ENCODE measurements at regions not wholly inside any gene's neighbourhood (a gene's known extent, or its start where the extent isn't known, plus 50 kb on each side); places are given as distances from the start of the nearest gene placed in this dataset.

DNA sequence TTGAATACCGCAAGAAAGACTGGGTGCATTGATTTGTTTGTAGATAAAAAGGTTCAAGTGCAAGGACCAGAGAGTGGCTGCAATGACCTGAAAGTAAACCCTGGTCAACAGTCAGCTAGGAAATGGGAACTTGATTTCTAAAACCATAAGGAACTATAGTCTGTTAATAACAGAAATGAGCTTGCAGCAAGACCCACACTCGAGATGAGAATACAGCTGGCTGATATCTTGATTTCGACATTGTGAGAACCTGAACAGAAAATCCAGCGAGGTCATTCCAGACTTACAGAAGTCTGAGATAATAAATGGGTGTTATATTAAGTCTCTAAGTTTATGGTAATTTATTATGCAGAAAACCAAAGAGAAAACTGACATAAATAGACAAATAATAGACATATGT lies 177.3 kb downstream of the NFKBIZ start:
- TF ChIP-seq, protein P1, sequence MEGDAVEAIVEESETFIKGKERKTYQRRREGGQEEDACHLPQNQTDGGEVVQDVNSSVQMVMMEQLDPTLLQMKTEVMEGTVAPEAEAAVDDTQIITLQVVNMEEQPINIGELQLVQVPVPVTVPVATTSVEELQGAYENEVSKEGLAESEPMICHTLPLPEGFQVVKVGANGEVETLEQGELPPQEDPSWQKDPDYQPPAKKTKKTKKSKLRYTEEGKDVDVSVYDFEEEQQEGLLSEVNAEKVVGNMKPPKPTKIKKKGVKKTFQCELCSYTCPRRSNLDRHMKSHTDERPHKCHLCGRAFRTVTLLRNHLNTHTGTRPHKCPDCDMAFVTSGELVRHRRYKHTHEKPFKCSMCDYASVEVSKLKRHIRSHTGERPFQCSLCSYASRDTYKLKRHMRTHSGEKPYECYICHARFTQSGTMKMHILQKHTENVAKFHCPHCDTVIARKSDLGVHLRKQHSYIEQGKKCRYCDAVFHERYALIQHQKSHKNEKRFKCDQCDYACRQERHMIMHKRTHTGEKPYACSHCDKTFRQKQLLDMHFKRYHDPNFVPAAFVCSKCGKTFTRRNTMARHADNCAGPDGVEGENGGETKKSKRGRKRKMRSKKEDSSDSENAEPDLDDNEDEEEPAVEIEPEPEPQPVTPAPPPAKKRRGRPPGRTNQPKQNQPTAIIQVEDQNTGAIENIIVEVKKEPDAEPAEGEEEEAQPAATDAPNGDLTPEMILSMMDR (IDR thresholded peaks at IDR 0.05) = no peak
- no peak for TF ChIP-seq POLR2AphosphoS5 (IDR thresholded peaks at IDR 0.05)
